AG09319 (cell line): ENCODE measurements at regions not wholly inside any gene's neighbourhood (a gene's known extent, or its start where the extent isn't known, plus 50 kb on each side); places are given as distances from the start of the nearest gene placed in this dataset.

Source experiments
- DNase-seq: peaks from one replicate; pipeline ENCODE4 v3.0.0-alpha.2; 2010; ENCODE audit warnings: low read depth; ENCODE audit errors: extremely low read depth
- CTCF ChIP-seq: IDR thresholded peaks from 2 replicates; pipeline ENCODE4 v1.5.1; 2011; ENCODE audit warnings: low read depth, mild to moderate bottlenecking, inconsistent platforms, low read length, moderate library complexity

DNA sequence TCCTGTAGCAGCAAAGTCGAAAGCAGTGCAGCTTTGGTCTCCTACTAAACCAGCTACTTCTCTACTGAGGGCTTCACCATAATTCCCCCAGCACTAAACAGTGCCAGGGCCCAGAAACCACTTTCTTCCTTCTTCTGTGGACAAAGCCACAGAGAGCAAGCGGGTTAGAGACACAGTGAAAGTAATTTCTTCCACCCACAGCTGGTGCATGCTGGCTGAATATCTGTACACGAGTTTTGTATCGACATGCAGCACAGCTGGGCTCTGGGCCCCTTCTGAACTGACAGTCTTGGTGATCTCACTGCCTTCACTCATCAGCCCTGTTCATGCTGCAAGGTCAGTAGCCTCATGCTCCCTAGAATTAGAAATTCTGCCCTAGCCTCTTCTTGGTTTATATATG lies 74.0 kb upstream of the SULT1C3 start:
- no peak for TF ChIP-seq CTCF
- DNase-seq: no peak

- DNase-seq: no peak
- no peak for TF ChIP-seq CTCF
These were observed 72.1 kb upstream of the SULT1C3 start for GRCh38 chr2:108167699-108168098.

GRCh38 chr2:108169982-108170625 lies 69.7 kb upstream of the SULT1C3 start:
- no peak for DNase-seq
- peak; percentile 51 for TF ChIP-seq CTCF

GRCh38 chr2:108171657-108172056 lies 68.1 kb upstream of the SULT1C3 start:
- TF ChIP-seq CTCF: no peak
- DNase-seq: no peak

DNA sequence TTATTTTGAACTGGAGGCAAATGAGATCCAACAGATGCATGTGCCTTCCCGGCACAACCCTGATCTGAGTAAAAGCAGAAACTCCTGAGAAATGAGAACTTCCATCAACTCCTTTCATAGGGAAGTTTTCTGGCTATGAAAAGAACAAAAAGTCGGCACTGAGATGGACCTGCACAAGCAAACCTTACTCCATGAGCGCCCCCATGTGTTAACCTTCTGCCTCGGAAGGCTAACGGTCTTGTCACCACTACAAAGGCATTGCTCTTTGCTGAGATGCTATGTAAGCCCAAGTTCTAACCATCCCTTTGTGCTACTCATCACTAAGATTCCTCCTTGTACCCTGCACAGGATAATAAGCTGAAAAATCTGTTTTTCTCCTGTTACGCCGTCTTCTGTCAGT lies 57.3 kb upstream of the SULT1C3 start:
- no peak for DNase-seq
- TF ChIP-seq CTCF: no peak; the same call in none of the 2 replicates

DNA sequence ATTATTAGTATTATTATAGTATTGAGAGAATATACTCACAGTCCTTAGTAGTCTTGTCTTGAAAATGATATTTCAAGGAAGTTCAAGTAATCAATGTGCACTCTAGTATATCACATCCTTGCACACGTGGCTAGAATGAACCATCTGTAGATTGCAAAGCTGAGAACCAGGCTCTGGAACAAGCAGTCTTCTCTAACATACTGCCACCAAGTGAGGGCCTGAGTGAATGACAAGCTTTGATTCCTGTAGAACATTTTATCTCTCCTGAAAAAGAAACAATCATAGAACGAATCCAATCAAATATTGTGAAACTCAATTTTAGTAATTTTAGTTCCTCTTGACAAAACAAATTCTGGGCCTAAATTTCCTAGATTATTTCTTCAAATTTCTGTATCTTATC lies 55.3 kb upstream of the SULT1C3 start:
- DNase-seq: no peak

DNA sequence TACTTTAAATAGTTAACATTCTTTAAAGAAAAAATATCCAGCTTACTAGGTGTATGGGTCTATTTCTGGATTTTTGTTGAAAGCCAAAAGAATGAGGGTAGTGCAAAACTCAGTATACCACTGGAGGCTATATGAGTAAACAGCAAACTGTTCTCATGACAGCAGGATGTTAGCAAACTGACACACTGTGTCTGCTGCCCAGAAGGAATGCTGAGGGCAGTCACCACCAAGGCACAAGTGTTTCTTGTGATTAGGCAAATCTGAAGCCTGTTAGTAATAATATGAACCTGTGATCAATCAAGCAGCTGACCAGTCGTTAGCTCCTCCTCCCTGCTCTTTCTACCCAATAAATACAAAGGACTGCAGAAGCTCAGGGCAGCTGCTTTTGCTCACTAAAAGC lies 50.5 kb upstream of the SULT1C3 start:
- TF ChIP-seq CTCF: no peak
- no peak for DNase-seq

More for the DNA sequence above, 55.3 kb upstream of the SULT1C3 start:
- TF ChIP-seq CTCF: peak; percentile 38
